ENCODE measurements at regions not wholly inside any gene's neighbourhood (a gene's known extent, or its start where the extent isn't known, plus 50 kb on each side); places are given as distances from the start of the nearest gene placed in this dataset.

GRCh38 chr5:40334242-40334635 lies 345.5 kb upstream of the PTGER4 start:
- TF ChIP-seq, protein P1, sequence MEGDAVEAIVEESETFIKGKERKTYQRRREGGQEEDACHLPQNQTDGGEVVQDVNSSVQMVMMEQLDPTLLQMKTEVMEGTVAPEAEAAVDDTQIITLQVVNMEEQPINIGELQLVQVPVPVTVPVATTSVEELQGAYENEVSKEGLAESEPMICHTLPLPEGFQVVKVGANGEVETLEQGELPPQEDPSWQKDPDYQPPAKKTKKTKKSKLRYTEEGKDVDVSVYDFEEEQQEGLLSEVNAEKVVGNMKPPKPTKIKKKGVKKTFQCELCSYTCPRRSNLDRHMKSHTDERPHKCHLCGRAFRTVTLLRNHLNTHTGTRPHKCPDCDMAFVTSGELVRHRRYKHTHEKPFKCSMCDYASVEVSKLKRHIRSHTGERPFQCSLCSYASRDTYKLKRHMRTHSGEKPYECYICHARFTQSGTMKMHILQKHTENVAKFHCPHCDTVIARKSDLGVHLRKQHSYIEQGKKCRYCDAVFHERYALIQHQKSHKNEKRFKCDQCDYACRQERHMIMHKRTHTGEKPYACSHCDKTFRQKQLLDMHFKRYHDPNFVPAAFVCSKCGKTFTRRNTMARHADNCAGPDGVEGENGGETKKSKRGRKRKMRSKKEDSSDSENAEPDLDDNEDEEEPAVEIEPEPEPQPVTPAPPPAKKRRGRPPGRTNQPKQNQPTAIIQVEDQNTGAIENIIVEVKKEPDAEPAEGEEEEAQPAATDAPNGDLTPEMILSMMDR (conservative IDR thresholded peaks at IDR 0.05; ENCODE audit: low read length) = no peak
- TF ChIP-seq EZH2phosphoT487 (IDR thresholded peaks at IDR 0.05; ENCODE audit: borderline replicate concordance) = no peak

Data from Loucy (cell line).